ENCODE measurements at regions not wholly inside any gene's neighbourhood (a gene's known extent, or its start where the extent isn't known, plus 50 kb on each side); places are given as distances from the start of the nearest gene placed in this dataset.
"Not testable (repeated sequence)": the region's sequence is repeated elsewhere in the genome, so short reads cannot be mapped to it uniquely, and the experiment has no call there.

GRCh38 chr4:160570271-160570670 lies 1467.4 kb downstream of the RAPGEF2 start:
- Mint-ChIP-seq H3K4me1 (ENCODE audit: low read depth) (no peaks in the 10 kb centered on the region), H3K27ac (no peak overlapping the region), H3K36me3 (ENCODE audit: low read depth) (no peaks in the 10 kb centered on the region), H3K27me3 (ENCODE audit: low read depth) (no peaks in the 10 kb centered on the region), H3K9me3 (peaks cover 35% of the 10 kb centered on the region), H3K4me3 (ENCODE audit: low read depth) (no peak overlapping the region)
- intact Hi-C loops (cut with micrococcal nuclease), result no loop called here
- no peak for DNase-seq (ENCODE audit: low spot score)

- H3K36me3 Mint-ChIP-seq (ENCODE audit: low read depth); DNase-seq (ENCODE audit: low spot score); intact Hi-C loops (cut with micrococcal nuclease); H3K4me1 Mint-ChIP-seq (ENCODE audit: low read depth); H3K4me3 Mint-ChIP-seq (ENCODE audit: low read depth); H3K27ac Mint-ChIP-seq; H3K27me3 Mint-ChIP-seq (ENCODE audit: low read depth): not testable (repeated sequence)
- peaks cover 22% of the 10 kb centered on the region for H3K9me3 Mint-ChIP-seq
These were observed 1471.4 kb downstream of the RAPGEF2 start for GRCh38 chr4:160574272-160574671.

- no peak for DNase-seq (ENCODE audit: low spot score)
- H3K4me1 Mint-ChIP-seq (ENCODE audit: low read depth), result no peaks in the 10 kb centered on the region
- no peaks in the 10 kb centered on the region for H3K27me3 Mint-ChIP-seq (ENCODE audit: low read depth)
- H3K9me3 Mint-ChIP-seq, result peaks cover 4% of the 10 kb centered on the region
- no peak overlapping the region for H3K4me3 Mint-ChIP-seq (ENCODE audit: low read depth)
- no peak overlapping the region for H3K27ac Mint-ChIP-seq
- intact Hi-C loops (cut with micrococcal nuclease), result no loop called here
- no peaks in the 10 kb centered on the region for H3K36me3 Mint-ChIP-seq (ENCODE audit: low read depth)
These were observed 1477.7 kb downstream of the RAPGEF2 start for GRCh38 chr4:160580581-160580980.

GRCh38 chr4:160592258-160592657 lies 1489.4 kb downstream of the RAPGEF2 start:
- peaks cover 23% of the 10 kb centered on the region for H3K9me3 Mint-ChIP-seq

GRCh38 chr4:160595646-160596045 lies 1492.8 kb downstream of the RAPGEF2 start:
- H3K4me3 Mint-ChIP-seq (ENCODE audit: low read depth), result no peak overlapping the region
- DNase-seq (ENCODE audit: low spot score), result no peak
- intact Hi-C loops (cut with micrococcal nuclease), result no loop called here
- H3K36me3 Mint-ChIP-seq (ENCODE audit: low read depth), result no peaks in the 10 kb centered on the region
- H3K9me3 Mint-ChIP-seq, result peaks cover 23% of the 10 kb centered on the region
- H3K27ac Mint-ChIP-seq, result no peak overlapping the region
- no peaks in the 10 kb centered on the region for H3K27me3 Mint-ChIP-seq (ENCODE audit: low read depth)
- no peaks in the 10 kb centered on the region for H3K4me1 Mint-ChIP-seq (ENCODE audit: low read depth)

More at GRCh38 chr4:160592258-160592657, 1489.4 kb downstream of the RAPGEF2 start:
- DNase-seq (ENCODE audit: low spot score), result no peak
- H3K27ac Mint-ChIP-seq, result no peak overlapping the region
- H3K36me3 Mint-ChIP-seq (ENCODE audit: low read depth), result no peaks in the 10 kb centered on the region
- intact Hi-C loops (cut with micrococcal nuclease), result no loop called here
- H3K4me3 Mint-ChIP-seq (ENCODE audit: low read depth), result no peak overlapping the region
- no peaks in the 10 kb centered on the region for H3K4me1 Mint-ChIP-seq (ENCODE audit: low read depth)
- H3K27me3 Mint-ChIP-seq (ENCODE audit: low read depth), result no peaks in the 10 kb centered on the region

GRCh38 chr4:160604541-160604940 lies 1501.7 kb downstream of the RAPGEF2 start:
- Mint-ChIP-seq H3K9me3 (peaks cover 19% of the 10 kb centered on the region), H3K4me1 (ENCODE audit: low read depth) (no peaks in the 10 kb centered on the region), H3K27ac (no peak overlapping the region), H3K4me3 (ENCODE audit: low read depth) (no peak overlapping the region), H3K27me3 (ENCODE audit: low read depth) (no peaks in the 10 kb centered on the region), H3K36me3 (ENCODE audit: low read depth) (no peaks in the 10 kb centered on the region)
- intact Hi-C loops (cut with micrococcal nuclease), result no loop called here
- DNase-seq (ENCODE audit: low spot score), result no peak

- intact Hi-C loops (cut with micrococcal nuclease), result no loop called here
- Mint-ChIP-seq H3K36me3 (ENCODE audit: low read depth) (no peaks in the 10 kb centered on the region), H3K27ac (no peak overlapping the region), H3K9me3 (peaks cover 15% of the 10 kb centered on the region), H3K4me3 (ENCODE audit: low read depth) (no peak overlapping the region), H3K4me1 (ENCODE audit: low read depth) (no peaks in the 10 kb centered on the region), H3K27me3 (ENCODE audit: low read depth) (no peaks in the 10 kb centered on the region)
- no peak for DNase-seq (ENCODE audit: low spot score)
These were observed 1508.3 kb downstream of the RAPGEF2 start for GRCh38 chr4:160611181-160611580.

GRCh38 chr4:160631044-160631443 lies 1528.2 kb downstream of the RAPGEF2 start:
- no peak for DNase-seq (ENCODE audit: low spot score)
- no peak overlapping the region for H3K27ac Mint-ChIP-seq
- intact Hi-C loops (cut with micrococcal nuclease), result no loop called here
- H3K4me1 Mint-ChIP-seq (ENCODE audit: low read depth), result no peaks in the 10 kb centered on the region
- no peaks in the 10 kb centered on the region for H3K36me3 Mint-ChIP-seq (ENCODE audit: low read depth)
- no peaks in the 10 kb centered on the region for H3K27me3 Mint-ChIP-seq (ENCODE audit: low read depth)
- peaks cover 24% of the 10 kb centered on the region for H3K9me3 Mint-ChIP-seq
- H3K4me3 Mint-ChIP-seq (ENCODE audit: low read depth), result no peak overlapping the region

- no peak for DNase-seq (ENCODE audit: low spot score)
- no peak overlapping the region for H3K4me3 Mint-ChIP-seq (ENCODE audit: low read depth)
- peaks cover 22% of the 10 kb centered on the region for H3K9me3 Mint-ChIP-seq
- no peak overlapping the region for H3K27ac Mint-ChIP-seq
- no peaks in the 10 kb centered on the region for H3K4me1 Mint-ChIP-seq (ENCODE audit: low read depth)
- H3K27me3 Mint-ChIP-seq (ENCODE audit: low read depth), result no peaks in the 10 kb centered on the region
- intact Hi-C loops (cut with micrococcal nuclease), result no loop called here
- no peaks in the 10 kb centered on the region for H3K36me3 Mint-ChIP-seq (ENCODE audit: low read depth)
These were observed 1511.0 kb downstream of the FSTL5 start for GRCh38 chr4:160652790-160653189.

- intact Hi-C loops (cut with micrococcal nuclease), result no loop called here
- no peak overlapping the region for H3K4me3 Mint-ChIP-seq (ENCODE audit: low read depth)
- no peaks in the 10 kb centered on the region for H3K36me3 Mint-ChIP-seq (ENCODE audit: low read depth)
- H3K4me1 Mint-ChIP-seq (ENCODE audit: low read depth), result no peaks in the 10 kb centered on the region
- no peak overlapping the region for H3K27ac Mint-ChIP-seq
- no peak for DNase-seq (ENCODE audit: low spot score)
- no peaks in the 10 kb centered on the region for H3K27me3 Mint-ChIP-seq (ENCODE audit: low read depth)
- peaks cover 21% of the 10 kb centered on the region for H3K9me3 Mint-ChIP-seq
These were observed 1488.2 kb downstream of the FSTL5 start for GRCh38 chr4:160675550-160675949.

- DNase-seq (ENCODE audit: low spot score), result no peak
- no peak overlapping the region for H3K4me3 Mint-ChIP-seq (ENCODE audit: low read depth)
- H3K36me3 Mint-ChIP-seq (ENCODE audit: low read depth), result no peaks in the 10 kb centered on the region
- H3K27ac Mint-ChIP-seq, result no peak overlapping the region
- H3K4me1 Mint-ChIP-seq (ENCODE audit: low read depth), result no peaks in the 10 kb centered on the region
- intact Hi-C loops (cut with micrococcal nuclease), result no loop called here
- peaks cover 24% of the 10 kb centered on the region for H3K9me3 Mint-ChIP-seq
- no peaks in the 10 kb centered on the region for H3K27me3 Mint-ChIP-seq (ENCODE audit: low read depth)
These were observed 1478.1 kb downstream of the FSTL5 start for GRCh38 chr4:160685729-160686128.

- intact Hi-C loops (cut with micrococcal nuclease), result no loop called here
These were observed 1462.1 kb downstream of the FSTL5 start for GRCh38 chr4:160701671-160702070.

GRCh38 chr4:160709026-160709425 lies 1454.8 kb downstream of the FSTL5 start:
- Mint-ChIP-seq H3K9me3 (peaks cover 20% of the 10 kb centered on the region), H3K27me3 (ENCODE audit: low read depth) (no peaks in the 10 kb centered on the region), H3K4me3 (ENCODE audit: low read depth) (no peak overlapping the region), H3K27ac (no peak overlapping the region), H3K4me1 (ENCODE audit: low read depth) (no peaks in the 10 kb centered on the region), H3K36me3 (ENCODE audit: low read depth) (no peaks in the 10 kb centered on the region)
- intact Hi-C loops (cut with micrococcal nuclease), result no loop called here
- no peak for DNase-seq (ENCODE audit: low spot score)

More at GRCh38 chr4:160701671-160702070, 1462.1 kb downstream of the FSTL5 start:
- DNase-seq (ENCODE audit: low spot score), result no peak
- no peak overlapping the region for H3K27ac Mint-ChIP-seq
- H3K9me3 Mint-ChIP-seq, result peaks cover 28% of the 10 kb centered on the region
- no peaks in the 10 kb centered on the region for H3K4me1 Mint-ChIP-seq (ENCODE audit: low read depth)
- no peak overlapping the region for H3K4me3 Mint-ChIP-seq (ENCODE audit: low read depth)
- no peaks in the 10 kb centered on the region for H3K27me3 Mint-ChIP-seq (ENCODE audit: low read depth)
- H3K36me3 Mint-ChIP-seq (ENCODE audit: low read depth), result no peaks in the 10 kb centered on the region

- DNase-seq (ENCODE audit: low spot score), result no peak
- no peaks in the 10 kb centered on the region for H3K4me1 Mint-ChIP-seq (ENCODE audit: low read depth)
- no peak overlapping the region for H3K4me3 Mint-ChIP-seq (ENCODE audit: low read depth)
- H3K36me3 Mint-ChIP-seq (ENCODE audit: low read depth), result no peaks in the 10 kb centered on the region
- intact Hi-C loops (cut with micrococcal nuclease), result no loop called here
- no peak overlapping the region for H3K27ac Mint-ChIP-seq
- no peaks in the 10 kb centered on the region for H3K27me3 Mint-ChIP-seq (ENCODE audit: low read depth)
- H3K9me3 Mint-ChIP-seq, result peaks cover 20% of the 10 kb centered on the region
These were observed 1454.3 kb downstream of the FSTL5 start for GRCh38 chr4:160709546-160709945.

Data from activated T-helper 2 cell treated with anti-CD3 and anti-CD28 coated beads, Interferon-gamma antibody, Interleukin-2, Interleukin-4, amounts not matched to agents 10 μg/mL and 5 μg/mL and 100 μg/mL, durations not matched to agents 14 hours and 24 hours and 36 hours (primary cell).